Spleen (tissue), 11 donors: ENCODE measurements at regions not wholly inside any gene's neighbourhood (a gene's known extent, or its start where the extent isn't known, plus 50 kb on each side); places are given as distances from the start of the nearest gene placed in this dataset.

Source experiments
- DNase-seq: peaks from one replicate; pipeline ENCODE4 v3.0.0-alpha.2; 2020
- H3K27ac ChIP-seq, 8 donors: fragments of 200-600 bp; sonication (generic) in 7 of 8; 1 replicate in 4 of 8; 2 replicates in 4 of 8; pipeline versions ENCODE4 v1.5.0 to v1.8.0; 2016 to 2021; ENCODE audit warnings: inconsistent platforms in 4 of 8, mild to moderate bottlenecking in 4 of 8, moderate library complexity in 1 of 8
- H3K27me3 ChIP-seq, 7 donors: fragments of 200-600 bp; sonication (generic) in 6 of 7; replicated peaks in 1 of 7; 1 replicate in 4 of 7; 2 replicates in 3 of 7; pipeline versions ENCODE4 v1.5.0 to v1.8.0; 2016 to 2021; ENCODE audit warnings: inconsistent platforms in 3 of 7, mild to moderate bottlenecking in 1 of 7
- H3K36me3 ChIP-seq, 6 donors: fragments of 200-600 bp; sonication (generic) in 5 of 6; 1 replicate in 4 of 6; 2 replicates in 2 of 6; pipeline versions ENCODE4 v1.5.0 to v1.8.0; 2016 to 2021; ENCODE audit warnings: inconsistent platforms in 2 of 6
- H3K4me1 ChIP-seq, 6 donors: fragments of 200-600 bp; sonication (generic) in 5 of 6; 1 replicate in 3 of 6; 2 replicates in 3 of 6; pipeline versions ENCODE4 v1.5.0 to v1.8.0; 2016 to 2021; ENCODE audit warnings: inconsistent platforms in 3 of 6
- H3K4me3 ChIP-seq, 8 donors: fragments of 200-600 bp; sonication (generic) in 7 of 8; 1 replicate in 4 of 8; 2 replicates in 4 of 8; pipeline versions ENCODE4 v1.5.0 to v1.8.0; 2016 to 2021; ENCODE audit warnings: inconsistent platforms in 4 of 8, mild to moderate bottlenecking in 4 of 8, moderate library complexity in 2 of 8
- H3K9me3 ChIP-seq, 8 donors: fragments of 200-600 bp; sonication (generic) in 7 of 8; 1 replicate in 4 of 8; 2 replicates in 4 of 8; pipeline versions ENCODE4 v1.5.0 to v1.8.0; 2016 to 2021; ENCODE audit warnings: inconsistent platforms in 4 of 8
- POLR2A ChIP-seq, 3 donors: fragments of 450-650 bp; IDR thresholded peaks; one replicate each; pipeline ENCODE4 v1.5.1; 2017; ENCODE audit warnings: antibody characterized with exemption in 3 of 3, mild to moderate bottlenecking in 1 of 3
- POLR2AphosphoS5 ChIP-seq, 3 donors: sonication (generic); formaldehyde crosslinking; IDR thresholded peaks; one replicate each; pipeline ENCODE4 v1.5.1; 2017; ENCODE audit warnings: antibody characterized with exemption in 3 of 3
- WGBS, 5 donors: extraction: QIAGEN DNeasy Blood & Tissue Kit in 3 of 5; methylation state at CpG; one replicate each; pipeline versions ENCODE4 v1.1.5 to v1.1.7; 2013 to 2018; 5-methylcytosine and 5-hydroxymethylcytosine counted together
- intact Hi-C: fragments of 100-400 bp; cut with DNase I; formaldehyde crosslinking; loops from one replicate; pipeline ENCODE4 v1.15.0; 2023; ENCODE audit warnings: low total_unique reads
- TF ChIP-seq, protein P1 (sequence below), 11 experiments: fragments of 200-600 bp in 7 of 11; fragments of 450-650 bp in 4 of 11; sonication (generic) in 4 of 11; IDR thresholded peaks in 8 of 11; conservative IDR thresholded peaks in 3 of 11; 1 replicate in 7 of 11; 2 replicates in 4 of 11; pipeline versions ENCODE4 v1.4.0 to v1.8.0; 2016 to 2021; ENCODE audit warnings: antibody characterized with exemption in 11 of 11, inconsistent platforms in 4 of 11, mild to moderate bottlenecking in 1 of 11
- donor health status: healthy with polysubstance abuse.
- donor health status: DM: no; HTN: no; CAD: no; lungs with moderate emphysema.
- donor health status: DM: no; HTN: no; CAD: no.
- donor health status: Bipolar disorder and iron deficiency.
- donor health status: healthy.
- donor health status: DM: no; HTN: no; CAD: no.
- donor health status: DM: yes; HTN: yes; CAD: no.

GRCh38 chr2:177088529-177088928 is 124.1 kb upstream of the HNRNPA3 start:
- Histone ChIP-seq H3K9me3 (no peaks in the 10 kb centered on the region), H3K27me3 (no peaks in the 10 kb centered on the region), H3K36me3 (no peaks in the 10 kb centered on the region), H3K27ac (peak overlapping the region in 1 of 8 donors; percentile 7), H3K4me1 (no peaks in the 10 kb centered on the region), H3K4me3 (no peak overlapping the region)
- no peak for DNase-seq
- whole genome bisulfite sequencing, 5 donors = 28 to 51% (median 39%) methylated on average over 2 of the region's 2 CpGs
- no peak for TF ChIP-seq POLR2AphosphoS5 (IDR thresholded peaks at IDR 0.05)
- no peak for TF ChIP-seq POLR2A (IDR thresholded peaks at IDR 0.05)
- TF ChIP-seq, protein P1, sequence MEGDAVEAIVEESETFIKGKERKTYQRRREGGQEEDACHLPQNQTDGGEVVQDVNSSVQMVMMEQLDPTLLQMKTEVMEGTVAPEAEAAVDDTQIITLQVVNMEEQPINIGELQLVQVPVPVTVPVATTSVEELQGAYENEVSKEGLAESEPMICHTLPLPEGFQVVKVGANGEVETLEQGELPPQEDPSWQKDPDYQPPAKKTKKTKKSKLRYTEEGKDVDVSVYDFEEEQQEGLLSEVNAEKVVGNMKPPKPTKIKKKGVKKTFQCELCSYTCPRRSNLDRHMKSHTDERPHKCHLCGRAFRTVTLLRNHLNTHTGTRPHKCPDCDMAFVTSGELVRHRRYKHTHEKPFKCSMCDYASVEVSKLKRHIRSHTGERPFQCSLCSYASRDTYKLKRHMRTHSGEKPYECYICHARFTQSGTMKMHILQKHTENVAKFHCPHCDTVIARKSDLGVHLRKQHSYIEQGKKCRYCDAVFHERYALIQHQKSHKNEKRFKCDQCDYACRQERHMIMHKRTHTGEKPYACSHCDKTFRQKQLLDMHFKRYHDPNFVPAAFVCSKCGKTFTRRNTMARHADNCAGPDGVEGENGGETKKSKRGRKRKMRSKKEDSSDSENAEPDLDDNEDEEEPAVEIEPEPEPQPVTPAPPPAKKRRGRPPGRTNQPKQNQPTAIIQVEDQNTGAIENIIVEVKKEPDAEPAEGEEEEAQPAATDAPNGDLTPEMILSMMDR (IDR thresholded peaks at IDR 0.05 in 8 of 11, conservative IDR thresholded peaks at IDR 0.05 in 3 of 11) = no peak
- intact Hi-C loops = no loop called here

GRCh38 chr2:177090967-177091366 is 121.6 kb upstream of the HNRNPA3 start:
- Histone ChIP-seq H3K27me3 (no peaks in the 10 kb centered on the region), H3K4me3 (no peak overlapping the region), H3K36me3 (no peaks in the 10 kb centered on the region), H3K9me3 (no peaks in the 10 kb centered on the region), H3K4me1 (no peaks in the 10 kb centered on the region), H3K27ac (no peak overlapping the region)
- intact Hi-C loops = no loop called here
- 54 to 61% (median 58%) methylated on average over 5 of the region's 5 CpGs for WGBS, 5 donors
- TF ChIP-seq POLR2A (IDR thresholded peaks at IDR 0.05) (no peak), POLR2AphosphoS5 (IDR thresholded peaks at IDR 0.05) (no peak)
- TF ChIP-seq, protein P1 (IDR thresholded peaks at IDR 0.05 in 8 of 11, conservative IDR thresholded peaks at IDR 0.05 in 3 of 11) = no peak
- DNase-seq = no peak

- DNase-seq = no peak
- Histone ChIP-seq H3K4me1 (no peaks in the 10 kb centered on the region), H3K36me3 (no peaks in the 10 kb centered on the region), H3K27me3 (no peaks in the 10 kb centered on the region), H3K9me3 (no peaks in the 10 kb centered on the region), H3K4me3 (no peak overlapping the region), H3K27ac (no peak overlapping the region)
- no peak for TF ChIP-seq POLR2A (IDR thresholded peaks at IDR 0.05)
- intact Hi-C loops = no loop called here
- WGBS, 5 donors = 85 to 91% (median 87%) methylated on average over 4 of the region's 4 CpGs
These were observed 119.2 kb upstream of the HNRNPA3 start for GRCh38 chr2:177093371-177093770.

- 31 to 41% (median 39%) methylated on average over 3 of the region's 3 CpGs for WGBS, 5 donors
- Histone ChIP-seq H3K9me3 (peaks cover 0 to 12% (median 3%) of the 10 kb centered on the region in 8 donors), H3K4me3 (no peak overlapping the region), H3K36me3 (no peaks in the 10 kb centered on the region), H3K4me1 (no peaks in the 10 kb centered on the region), H3K27me3 (no peaks in the 10 kb centered on the region), H3K27ac (no peak overlapping the region)
- TF ChIP-seq POLR2A (IDR thresholded peaks at IDR 0.05) (no peak), POLR2AphosphoS5 (IDR thresholded peaks at IDR 0.05) (no peak)
- TF ChIP-seq, protein P1 (IDR thresholded peaks at IDR 0.05 in 8 of 11, conservative IDR thresholded peaks at IDR 0.05 in 3 of 11) = no peak
- DNase-seq = no peak
- intact Hi-C loops = no loop called here
These were observed 114.5 kb upstream of the HNRNPA3 start for GRCh38 chr2:177098001-177098613.

- TF ChIP-seq POLR2AphosphoS5 (IDR thresholded peaks at IDR 0.05) (no peak), POLR2A (IDR thresholded peaks at IDR 0.05) (no peak)
- TF ChIP-seq, protein P1 (IDR thresholded peaks at IDR 0.05 in 8 of 11, conservative IDR thresholded peaks at IDR 0.05 in 3 of 11) = no peak
- Histone ChIP-seq H3K4me3 (no peak overlapping the region), H3K27ac (no peak overlapping the region), H3K4me1 (no peaks in the 10 kb centered on the region), H3K27me3 (no peaks in the 10 kb centered on the region), H3K36me3 (no peaks in the 10 kb centered on the region), H3K9me3 (peaks cover 0 to 12% (median 3%) of the 10 kb centered on the region in 8 donors)
- intact Hi-C loops = no loop called here
- DNase-seq = no peak
These were observed 110.7 kb upstream of the HNRNPA3 start for GRCh38 chr2:177101930-177102329.
